PC-9 (cell line): ENCODE measurements at regions not wholly inside any gene's neighbourhood (a gene's known extent, or its start where the extent isn't known, plus 50 kb on each side); places are given as distances from the start of the nearest gene placed in this dataset.

Experiments
- BruUV-seq: library from RNA; stranded (reverse); fragments of 400-500 nt; replicated peaks from 2 replicates; lab custom pipeline; 2021; lab: Mats Ljungman, UMichigan
- CTCF ChIA-PET: fragments of 300-600 bp; sonication (Branson Sonifier 250); formaldehyde crosslinking; loops from one replicate; lab custom pipeline; 2022; ENCODE audit warnings: antibody characterized with exemption; lab: Charles Lee
- POLR2A ChIA-PET: fragments of 300-600 bp; sonication (Branson Sonifier 250); formaldehyde crosslinking; loops from one replicate; lab custom pipeline; 2022; ENCODE audit warnings: antibody characterized with exemption; ENCODE audit not compliant: unreplicated experiment; lab: Charles Lee
- DNase-seq, 2 experiments: peaks; one replicate each; pipeline versions ENCODE4 v3.0.0 to v3.0.0-alpha.2; 2015 to 2022; ENCODE audit warnings: mixed read lengths in 1 of 2
- H2AFZ ChIP-seq: fragments of 200-600 bp; sonication (generic); 2 replicates; pipeline ENCODE4 v1.8.1; 2017; ENCODE audit warnings: antibody characterized with exemption
- H3F3A ChIP-seq: fragments of 200-600 bp; sonication (generic); 2 replicates; pipeline ENCODE4 v1.8.1; 2017; ENCODE audit warnings: antibody characterized with exemption, mild to moderate bottlenecking, low read depth; ENCODE audit not compliant: insufficient read depth
- H3K27ac ChIP-seq: fragments of 200-600 bp; sonication (generic); 2 replicates; pipeline ENCODE4 v1.6.1; 2016; ENCODE audit warnings: mixed run types
- H3K27me3 ChIP-seq: fragments of 200-600 bp; sonication (generic); 2 replicates; pipeline ENCODE4 v1.6.1; 2016; ENCODE audit warnings: low read depth, mixed run types; ENCODE audit not compliant: insufficient read depth
- H3K36me3 ChIP-seq: fragments of 200-600 bp; sonication (generic); 2 replicates; pipeline ENCODE4 v1.6.1; 2016; ENCODE audit warnings: low read depth, mixed run types
- H3K4me1 ChIP-seq: fragments of 200-600 bp; sonication (generic); replicated peaks from 2 replicates; pipeline ENCODE4 v1.6.1; 2016; ENCODE audit warnings: mixed run types; ENCODE audit not compliant: insufficient read depth
- H3K4me2 ChIP-seq: fragments of 200-600 bp; sonication (generic); 2 replicates; pipeline ENCODE4 v1.6.1; 2017; ENCODE audit warnings: mixed run types
- H3K4me3 ChIP-seq: fragments of 200-600 bp; sonication (generic); 2 replicates; pipeline ENCODE4 v1.6.1; 2016; ENCODE audit warnings: mixed run types
- H3K79me2 ChIP-seq: fragments of 200-600 bp; sonication (generic); 2 replicates; pipeline ENCODE4 v1.6.1; 2017; ENCODE audit warnings: low read depth, mixed run types
- H3K9me2 ChIP-seq: fragments of 200-600 bp; sonication (generic); 2 replicates; pipeline ENCODE4 v1.8.1; 2017; ENCODE audit warnings: mild to moderate bottlenecking; ENCODE audit not compliant: insufficient read depth
- H3K9me3 ChIP-seq: fragments of 200-600 bp; sonication (generic); 2 replicates; pipeline ENCODE4 v1.8.1; 2016; ENCODE audit warnings: low read depth; ENCODE audit not compliant: insufficient read depth
- H4K20me1 ChIP-seq: fragments of 200-600 bp; sonication (generic); 2 replicates; pipeline ENCODE4 v1.8.1; 2017; ENCODE audit not compliant: insufficient read depth
- EZH2 ChIP-seq: fragments of 200-600 bp; sonication (generic); IDR thresholded peaks from 2 replicates; pipeline ENCODE4 v1.8.0; 2017; ENCODE audit warnings: antibody characterized with exemption, low read depth
- intact Hi-C: fragments of 100-400 bp; cut with micrococcal nuclease; formaldehyde crosslinking; loops from one replicate; pipeline ENCODE4 v1.10.0; 2022; ENCODE audit not compliant: unreplicated experiment
- TF ChIP-seq, protein P1 (sequence below): fragments of 200-600 bp; sonication (generic); conservative IDR thresholded peaks from 2 replicates; pipeline ENCODE4 v1.6.1; 2017; ENCODE audit warnings: mixed run types, antibody characterized with exemption, mild to moderate bottlenecking, moderate library complexity

DNA sequence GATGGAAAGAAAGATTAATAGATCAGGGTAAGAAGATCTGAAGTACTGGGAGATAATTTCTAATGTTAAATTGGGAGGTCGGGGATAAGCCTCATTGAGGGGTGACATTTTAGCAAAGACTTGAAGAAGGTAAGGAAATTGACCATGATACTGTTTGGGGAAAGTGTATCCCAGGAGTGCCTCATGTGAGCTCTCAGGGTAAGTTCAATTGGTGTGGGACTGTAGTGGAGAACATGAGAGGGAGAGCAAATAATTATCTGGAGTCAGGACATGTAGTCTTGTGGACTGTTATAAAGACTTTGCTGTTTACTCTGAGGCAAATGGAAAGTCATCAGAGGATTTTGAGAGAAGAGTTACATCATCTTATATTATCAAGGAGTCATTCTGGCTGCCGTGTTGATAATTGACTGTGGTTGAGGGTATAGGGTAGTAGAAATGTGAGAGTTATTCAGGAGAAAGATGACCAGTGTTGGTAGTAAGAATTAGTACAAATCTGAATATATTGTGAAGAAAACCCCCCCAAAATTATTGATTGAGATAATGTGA is 624.4 kb downstream of the ADCYAP1 start:
- H3K9me2 ChIP-seq, result no peaks in the 10 kb centered on the region
- no peaks in the 10 kb centered on the region for H4K20me1 ChIP-seq
- no peaks in the 10 kb centered on the region for H3K9me3 ChIP-seq
- no peaks in the 10 kb centered on the region for H3F3A ChIP-seq
- no peaks in the 10 kb centered on the region for H3K36me3 ChIP-seq
- H3K4me1 ChIP-seq, result no peaks in the 10 kb centered on the region
- H3K27ac ChIP-seq, result no peak overlapping the region
- ChIA-PET POLR2A (no interaction called here), CTCF (no interaction called here)
- no peak overlapping the region for H3K4me3 ChIP-seq
- intact Hi-C loops, result no loop called here
- no peak overlapping the region for H2AFZ ChIP-seq
- DNase-seq, result no peak
- BruUV-seq, result no TSS peak
- H3K27me3 ChIP-seq, result no peaks in the 10 kb centered on the region
- H3K79me2 ChIP-seq, result no peaks in the 10 kb centered on the region
- TF ChIP-seq, protein P1, sequence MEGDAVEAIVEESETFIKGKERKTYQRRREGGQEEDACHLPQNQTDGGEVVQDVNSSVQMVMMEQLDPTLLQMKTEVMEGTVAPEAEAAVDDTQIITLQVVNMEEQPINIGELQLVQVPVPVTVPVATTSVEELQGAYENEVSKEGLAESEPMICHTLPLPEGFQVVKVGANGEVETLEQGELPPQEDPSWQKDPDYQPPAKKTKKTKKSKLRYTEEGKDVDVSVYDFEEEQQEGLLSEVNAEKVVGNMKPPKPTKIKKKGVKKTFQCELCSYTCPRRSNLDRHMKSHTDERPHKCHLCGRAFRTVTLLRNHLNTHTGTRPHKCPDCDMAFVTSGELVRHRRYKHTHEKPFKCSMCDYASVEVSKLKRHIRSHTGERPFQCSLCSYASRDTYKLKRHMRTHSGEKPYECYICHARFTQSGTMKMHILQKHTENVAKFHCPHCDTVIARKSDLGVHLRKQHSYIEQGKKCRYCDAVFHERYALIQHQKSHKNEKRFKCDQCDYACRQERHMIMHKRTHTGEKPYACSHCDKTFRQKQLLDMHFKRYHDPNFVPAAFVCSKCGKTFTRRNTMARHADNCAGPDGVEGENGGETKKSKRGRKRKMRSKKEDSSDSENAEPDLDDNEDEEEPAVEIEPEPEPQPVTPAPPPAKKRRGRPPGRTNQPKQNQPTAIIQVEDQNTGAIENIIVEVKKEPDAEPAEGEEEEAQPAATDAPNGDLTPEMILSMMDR, result no peak
- no peak for TF ChIP-seq EZH2
- H3K4me2 ChIP-seq, result no peak overlapping the region

DNA sequence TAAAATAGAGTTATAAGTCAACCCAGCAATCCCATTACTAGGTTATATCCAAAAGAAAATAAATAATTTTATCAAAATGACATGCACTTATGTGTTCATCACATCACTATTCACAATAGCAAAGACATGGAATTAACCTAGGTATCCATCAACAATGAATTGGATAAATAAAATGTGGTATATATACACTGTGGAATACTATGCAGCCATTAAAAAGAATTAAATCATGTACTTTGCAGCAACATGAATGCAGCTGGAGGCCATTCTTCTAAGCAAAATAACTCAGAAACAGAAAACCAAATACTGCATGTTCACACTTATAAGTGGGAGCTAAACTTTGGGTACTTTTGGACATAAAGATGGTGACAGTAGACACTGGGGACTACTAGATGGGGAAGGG is 626.0 kb downstream of the ADCYAP1 start:
- no peaks in the 10 kb centered on the region for H3K9me3 ChIP-seq
- DNase-seq, result no peak
- H4K20me1 ChIP-seq, result no peaks in the 10 kb centered on the region
- POLR2A ChIA-PET, result no interaction called here
- CTCF ChIA-PET, result no interaction called here
- H3K79me2 ChIP-seq, result no peaks in the 10 kb centered on the region
- no peak overlapping the region for H3K4me2 ChIP-seq
- no peaks in the 10 kb centered on the region for H3K36me3 ChIP-seq
- H3K9me2 ChIP-seq, result no peaks in the 10 kb centered on the region
- no peak overlapping the region for H3K4me3 ChIP-seq
- no peaks in the 10 kb centered on the region for H3K4me1 ChIP-seq
- intact Hi-C loops, result no loop called here
- TF ChIP-seq EZH2, result no peak
- TF ChIP-seq, protein P1, result no peak
- H3K27me3 ChIP-seq, result no peaks in the 10 kb centered on the region
- BruUV-seq, result no TSS peak
- no peaks in the 10 kb centered on the region for H3F3A ChIP-seq
- no peak overlapping the region for H3K27ac ChIP-seq
- H2AFZ ChIP-seq, result no peak overlapping the region

DNA sequence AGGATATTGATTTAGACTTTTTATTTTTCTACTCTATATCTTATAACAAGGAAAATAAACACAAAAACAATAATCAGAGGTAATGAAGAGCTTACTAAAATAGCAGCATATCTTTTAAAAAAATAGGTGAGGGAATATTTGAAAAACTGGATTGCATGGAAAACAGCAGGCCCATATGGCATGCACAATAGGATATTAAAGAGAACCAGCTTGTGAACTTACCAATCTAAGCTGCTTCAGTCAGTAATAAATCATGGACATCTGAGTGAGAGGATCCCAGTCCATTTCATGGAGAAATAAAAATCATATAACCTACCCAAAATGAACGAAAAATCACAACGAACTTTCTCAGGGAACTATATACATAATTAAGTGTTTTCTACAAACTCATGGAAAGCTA is 634.6 kb downstream of the ADCYAP1 start:
- Histone ChIP-seq H3K4me2 (no peak overlapping the region), H3K27me3 (no peaks in the 10 kb centered on the region), H3K27ac (no peak overlapping the region), H3K4me1 (no peaks in the 10 kb centered on the region), H3K4me3 (no peak overlapping the region), H4K20me1 (no peaks in the 10 kb centered on the region), H3K9me3 (no peaks in the 10 kb centered on the region), H3K79me2 (no peaks in the 10 kb centered on the region), H3F3A (no peaks in the 10 kb centered on the region), H3K9me2 (no peaks in the 10 kb centered on the region), H3K36me3 (no peaks in the 10 kb centered on the region), H2AFZ (no peak overlapping the region; the same call in 1 of the 2 replicates)
- TF ChIP-seq, protein P1, result no peak
- no peak for TF ChIP-seq EZH2
- CTCF ChIA-PET, result no interaction called here
- intact Hi-C loops, result no loop called here
- POLR2A ChIA-PET, result no interaction called here
- no peak for DNase-seq
- no TSS peak for BruUV-seq
